ENCODE measurements at regions not wholly inside any gene's neighbourhood (a gene's known extent, or its start where the extent isn't known, plus 50 kb on each side); places are given as distances from the start of the nearest gene placed in this dataset.

DNA sequence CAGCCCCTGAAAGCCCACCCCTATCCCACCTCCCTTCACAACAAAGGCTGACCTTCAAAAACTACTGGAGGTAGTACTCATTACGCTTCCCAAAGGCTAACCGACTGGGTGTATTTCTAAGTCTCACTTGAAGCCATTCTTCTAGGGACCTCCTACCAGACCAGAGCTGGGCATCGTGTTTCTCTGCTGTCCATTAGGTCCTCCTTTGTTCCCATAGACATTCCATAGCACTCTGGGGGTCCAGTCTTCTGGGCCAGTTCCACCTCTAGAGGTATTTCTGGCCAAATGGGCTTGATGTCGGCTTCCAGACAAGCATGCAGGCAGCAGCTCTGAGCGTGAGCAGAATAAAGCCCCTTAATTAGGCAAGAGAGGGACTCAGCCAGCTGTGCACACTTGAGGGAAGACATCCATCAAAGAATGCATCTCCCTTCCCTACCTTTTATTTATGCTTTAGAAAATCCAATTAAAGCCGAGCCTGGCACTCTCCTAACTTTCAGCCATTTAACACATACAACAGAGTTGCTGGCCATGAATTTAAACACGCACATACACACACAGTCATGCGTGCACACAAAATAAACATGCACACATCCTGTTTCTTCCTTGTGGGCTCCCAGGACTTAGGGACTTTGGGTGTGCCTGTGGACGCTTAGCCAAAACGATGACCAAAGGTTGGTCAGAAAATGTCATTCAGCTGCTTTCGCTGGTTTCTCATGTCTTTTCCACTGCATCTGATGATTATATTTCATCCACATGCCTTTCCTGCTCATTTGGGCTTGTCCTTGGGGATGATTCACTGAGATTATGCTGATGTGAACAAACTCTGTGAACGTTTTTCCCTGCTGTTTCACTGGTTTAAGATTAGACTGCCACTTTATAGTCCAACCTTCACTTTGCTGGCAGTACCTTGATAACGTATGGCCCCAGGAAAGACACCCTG, 362.0 kb upstream of the NFE2L3 start:
- peak; percentile 23 for DNase-seq

DNA sequence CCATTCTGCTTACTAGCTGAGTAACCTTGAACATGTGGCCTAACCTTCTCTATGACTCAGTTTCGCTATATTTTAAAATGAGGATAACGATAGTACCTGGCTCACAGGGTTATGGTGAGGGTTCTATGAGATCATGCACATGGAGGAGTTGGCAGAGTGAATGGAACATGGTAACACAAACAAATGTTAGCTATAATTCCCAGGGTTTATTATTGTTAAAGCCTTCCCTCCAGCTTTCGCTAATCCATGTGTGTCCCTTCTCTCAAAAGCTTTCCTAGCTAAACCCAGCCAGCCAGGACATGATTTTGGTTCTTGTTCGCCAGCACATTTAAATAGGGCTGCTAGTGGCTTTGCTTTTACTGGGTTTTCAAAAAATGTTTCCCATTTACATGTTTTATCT, 361.0 kb upstream of the NFE2L3 start:
- no peak for DNase-seq

DNA sequence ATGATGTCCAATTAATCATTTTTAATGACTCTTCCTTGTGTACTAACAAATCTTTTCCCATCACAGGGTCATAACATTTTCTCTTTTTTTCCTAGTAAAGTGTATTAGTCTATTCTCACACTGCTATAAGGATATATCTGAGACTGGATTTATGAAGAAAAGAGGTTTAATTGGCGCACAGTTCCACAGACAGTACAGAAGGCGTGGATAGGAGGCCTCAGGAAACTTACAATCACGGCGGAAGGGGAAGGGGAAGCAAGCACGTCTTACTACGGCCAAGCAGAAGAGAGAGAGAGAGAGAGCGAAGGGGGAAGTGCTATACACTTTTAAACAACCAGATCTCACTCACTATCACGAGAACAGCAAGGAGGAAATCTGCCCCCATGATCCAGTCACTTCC, 359.4 kb upstream of the NFE2L3 start:
- DNase-seq: no peak

GRCh38 chr7:25795824-25796235, 356.2 kb upstream of the NFE2L3 start:
- DNase-seq: no peak

GRCh38 chr7:25798344-25798743, 353.7 kb upstream of the NFE2L3 start:
- DNase-seq: no peak

DNA sequence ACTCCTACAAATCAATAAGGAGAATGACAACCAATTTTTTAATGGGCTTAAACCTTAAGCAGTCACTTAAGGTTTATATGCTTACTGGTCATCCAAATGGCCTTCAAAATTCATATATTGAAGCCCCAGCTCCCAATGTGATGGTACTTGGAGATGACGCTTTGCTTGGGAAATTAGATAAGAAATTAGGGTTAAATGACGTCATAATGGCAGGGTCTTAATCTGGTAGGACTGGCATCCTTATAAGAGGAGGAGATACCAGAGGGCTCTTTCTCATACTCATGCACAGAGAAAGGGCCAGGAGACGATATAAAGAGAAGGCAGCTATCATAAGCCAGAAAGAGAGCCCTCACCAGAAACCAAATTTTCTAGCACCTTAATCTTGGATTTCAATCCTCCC, 350.8 kb upstream of the NFE2L3 start:
- DNase-seq: no peak

- no peak for DNase-seq
Measured at GRCh38 chr7:25802057-25802456, 349.9 kb upstream of the NFE2L3 start.

DNA sequence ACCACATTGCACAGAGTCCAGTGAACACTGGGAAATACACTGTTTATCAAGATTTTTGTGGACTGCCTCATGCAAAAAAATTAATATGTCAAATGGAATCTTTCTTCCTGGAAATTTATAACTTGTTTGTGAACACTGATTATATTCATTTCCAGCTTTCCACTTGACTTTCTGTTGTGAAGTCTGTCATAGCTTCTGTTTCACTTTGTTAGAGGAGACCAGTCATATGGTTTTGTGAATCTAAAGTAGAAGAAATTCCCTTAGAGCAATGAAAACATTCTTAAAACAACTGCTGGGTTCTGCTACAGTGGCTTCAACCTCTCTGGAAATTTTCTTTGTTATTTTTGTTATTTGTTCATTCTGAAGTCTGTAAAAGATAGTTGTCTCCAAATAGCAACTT, 349.5 kb upstream of the NFE2L3 start:
- no peak for DNase-seq

DNA sequence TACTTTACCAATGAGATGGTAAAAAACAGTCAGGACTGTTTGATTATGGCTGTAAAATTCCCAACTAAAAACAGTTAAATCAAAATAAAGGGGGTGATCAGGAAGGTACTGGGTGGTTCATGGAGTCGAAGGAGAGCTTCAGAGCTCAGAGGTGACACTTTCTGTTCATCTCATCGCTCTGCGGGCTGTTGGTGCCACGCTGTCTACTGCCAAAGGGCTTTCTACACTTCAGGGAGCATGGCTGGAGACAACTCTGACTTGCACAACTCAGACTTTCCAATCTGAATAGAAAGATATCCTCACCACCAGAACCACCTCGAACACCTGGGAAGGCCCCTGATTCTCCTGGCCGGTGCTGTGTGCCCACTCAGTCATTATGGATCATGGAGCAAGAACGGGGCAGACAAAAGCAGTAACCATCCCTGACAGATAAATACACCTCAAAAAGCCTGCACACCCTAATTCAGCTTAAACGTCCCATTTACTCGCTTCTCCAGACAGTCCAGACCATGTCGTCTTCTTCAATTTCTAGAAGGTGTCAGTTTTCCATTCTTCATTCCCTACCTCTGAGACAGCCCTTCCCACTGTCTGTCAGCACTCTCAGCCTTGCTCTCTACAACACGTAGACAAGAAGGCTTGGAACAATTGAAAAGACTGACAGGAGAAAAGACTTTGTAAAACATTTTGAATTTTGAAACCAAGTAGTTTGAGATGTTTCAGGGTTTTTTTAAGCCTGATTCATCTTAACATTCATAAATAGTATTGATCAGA, 348.7 kb upstream of the NFE2L3 start:
- DNase-seq: no peak

DNA sequence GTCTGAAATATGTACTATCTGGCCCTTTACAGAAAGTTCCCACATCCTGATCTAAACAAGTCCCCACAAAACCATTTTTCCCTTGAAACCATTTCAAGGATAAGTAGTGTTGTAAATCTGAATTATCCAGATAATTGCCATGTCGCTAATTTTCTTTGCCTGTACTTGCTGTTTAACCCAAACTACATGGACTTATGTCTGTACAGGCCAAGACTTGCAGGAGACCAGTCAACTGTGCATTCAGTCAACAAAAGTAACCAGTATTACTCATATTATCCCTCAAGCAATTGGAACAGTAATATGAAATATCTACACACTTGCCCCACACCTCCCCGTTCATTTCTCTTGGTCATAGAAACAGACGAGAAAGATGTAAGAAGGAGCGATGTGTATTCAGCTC, 347.8 kb upstream of the NFE2L3 start:
- DNase-seq: no peak

DNA sequence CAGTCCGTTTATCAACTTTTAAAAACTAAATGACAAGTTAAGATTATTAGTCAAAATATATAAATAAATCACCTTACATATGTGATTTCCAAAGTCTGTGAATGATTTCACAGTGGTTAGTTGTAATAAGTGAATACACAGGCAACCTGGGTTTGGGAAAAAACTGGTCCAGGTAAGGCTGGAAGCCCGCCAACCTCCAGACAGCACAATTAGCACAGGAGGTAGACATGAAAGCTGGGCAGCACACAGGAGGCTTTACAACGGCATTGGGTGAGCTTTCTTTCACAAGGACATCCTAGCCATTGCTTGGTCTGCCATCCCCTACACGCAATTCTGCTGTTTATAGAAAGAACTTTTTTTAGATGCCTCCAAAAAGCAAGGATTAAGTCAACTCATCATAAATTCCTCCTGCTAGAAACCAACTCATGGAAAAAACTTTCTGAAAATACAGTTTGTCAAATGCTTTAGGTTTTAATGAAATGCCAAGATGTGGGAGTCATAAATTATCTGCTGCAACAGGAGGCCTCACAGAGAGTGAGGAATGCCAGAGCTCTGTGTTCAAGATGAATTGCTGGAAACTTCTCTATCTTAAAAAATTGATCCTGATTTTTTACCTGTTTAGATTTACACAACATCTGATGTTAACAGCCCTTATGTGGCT, 346.8 kb upstream of the NFE2L3 start:
- DNase-seq: peak; percentile 88

- no peak for DNase-seq
Measured at GRCh38 chr7:25807086-25807611, 344.8 kb upstream of the NFE2L3 start.

DNA sequence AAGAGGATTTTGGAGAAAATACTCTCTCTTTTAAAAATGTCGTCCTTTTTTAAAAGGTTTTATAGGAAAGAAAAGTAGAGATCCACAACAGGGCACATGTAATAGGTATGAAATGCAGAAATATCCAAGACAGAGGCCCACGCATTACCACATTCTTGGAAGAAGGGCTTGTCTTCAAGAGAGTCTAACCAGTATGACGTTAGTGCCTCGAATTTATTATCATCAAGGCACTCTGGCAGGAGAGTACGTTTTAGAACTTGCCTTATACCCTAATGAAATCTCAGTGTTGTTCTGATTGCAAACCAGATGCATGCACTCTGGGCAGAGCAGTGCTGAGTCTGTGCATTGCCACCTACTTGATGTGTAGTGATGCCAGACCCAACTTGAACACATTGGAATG, 342.6 kb upstream of the NFE2L3 start:
- DNase-seq: no peak

- no peak for DNase-seq
Measured at GRCh38 chr7:25812086-25812850, 339.7 kb upstream of the NFE2L3 start.

- no peak for DNase-seq
Measured at GRCh38 chr7:25813381-25813780, 338.6 kb upstream of the NFE2L3 start.

- no peak for DNase-seq
Measured at GRCh38 chr7:25815711-25816110, 336.3 kb upstream of the NFE2L3 start.

- no peak for DNase-seq
Measured at GRCh38 chr7:25820432-25821040, 331.5 kb upstream of the NFE2L3 start.

GRCh38 chr7:25821225-25821624, 330.8 kb upstream of the NFE2L3 start:
- no peak for DNase-seq

- no peak for DNase-seq
Measured at GRCh38 chr7:25822823-25823222, 329.2 kb upstream of the NFE2L3 start.

DNA sequence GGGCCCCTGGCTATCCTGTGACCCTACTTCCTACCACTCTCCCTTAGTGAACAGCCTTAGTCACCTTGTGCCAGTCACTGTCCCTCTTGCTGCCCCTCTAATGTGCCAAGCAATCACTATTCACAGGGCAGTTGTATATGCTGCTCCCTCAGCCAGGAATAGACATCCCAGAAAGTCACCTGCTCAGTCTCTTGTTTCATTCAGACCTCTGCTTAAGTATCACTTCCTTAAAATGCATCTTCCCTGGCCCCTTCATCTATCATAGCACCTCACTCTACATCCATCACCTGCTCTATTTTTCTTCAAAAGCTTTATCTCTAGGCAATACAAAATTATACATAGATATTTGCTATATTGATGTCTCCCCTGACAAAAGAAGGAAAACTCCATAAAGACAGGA, 328.4 kb upstream of the NFE2L3 start:
- no peak for DNase-seq

GRCh38 chr7:25828468-25828867, 323.5 kb upstream of the NFE2L3 start:
- DNase-seq: no peak

- DNase-seq: no peak
Measured at GRCh38 chr7:25829663-25830062, 322.3 kb upstream of the NFE2L3 start.

Data from NCI-H345 (cell line).